IPS-NIHi7 (cell line): ENCODE measurements at regions not wholly inside any gene's neighbourhood (a gene's known extent, or its start where the extent isn't known, plus 50 kb on each side); places are given as distances from the start of the nearest gene placed in this dataset.
"Not testable (repeated sequence)": the region's sequence is repeated elsewhere in the genome, so short reads cannot be mapped to it uniquely, and the experiment has no call there.

Experiments
- DNase-seq: peaks from one replicate; pipeline ENCODE4 v3.0.0; 2012; ENCODE audit warnings: mixed read lengths; ENCODE audit errors: extremely low spot score

DNA sequence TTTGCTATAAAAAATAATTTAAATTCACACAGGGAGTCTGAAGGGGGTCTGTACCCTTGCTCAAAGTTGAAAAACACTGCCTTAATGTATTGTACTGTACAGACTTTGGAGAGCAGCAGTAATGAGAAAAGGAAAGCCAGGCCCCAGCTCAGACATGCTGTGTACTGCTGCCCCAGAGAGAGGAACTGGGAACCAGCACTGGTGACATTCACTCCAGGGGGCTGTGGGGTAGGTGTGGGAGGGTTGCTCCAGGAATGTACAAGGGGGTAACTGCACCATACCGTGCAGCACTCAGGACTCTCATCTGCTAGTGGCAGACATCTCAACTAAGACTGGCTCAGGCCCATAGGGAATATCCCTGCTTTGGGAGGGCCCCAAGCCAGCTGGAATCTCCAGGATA is 146.0 kb upstream of the RMP24 start:
- DNase-seq = no peak

DNA sequence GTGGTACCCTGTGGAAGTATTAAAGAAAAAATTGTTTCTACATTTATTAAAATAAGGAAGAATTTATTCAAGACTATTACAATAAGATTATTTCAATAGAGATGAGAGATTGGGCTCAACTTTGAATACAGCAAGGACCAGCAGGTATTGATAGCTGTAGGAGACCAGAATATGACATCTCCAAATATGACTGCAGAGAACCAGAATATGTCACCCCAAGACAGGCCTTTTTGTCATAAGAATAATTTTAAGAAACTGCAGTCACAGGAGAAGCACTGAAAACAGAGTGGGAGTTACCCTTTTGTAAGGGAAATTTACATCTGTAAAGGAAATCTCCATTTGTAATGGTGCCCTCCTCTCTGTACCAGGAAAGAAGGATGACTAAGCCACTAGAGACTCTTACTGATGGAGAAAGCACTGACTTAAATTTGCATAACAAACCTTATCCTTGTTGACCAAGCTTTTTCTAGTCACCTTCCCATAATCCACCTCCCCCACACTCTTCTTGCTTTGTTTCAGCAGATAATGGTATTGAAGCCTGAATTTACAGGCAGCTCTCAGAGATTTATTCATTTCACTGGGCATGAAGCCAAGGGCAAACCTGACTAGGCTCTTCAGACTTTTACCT is 145.1 kb upstream of the RMP24 start:
- peak; percentile 79 for DNase-seq

DNA sequence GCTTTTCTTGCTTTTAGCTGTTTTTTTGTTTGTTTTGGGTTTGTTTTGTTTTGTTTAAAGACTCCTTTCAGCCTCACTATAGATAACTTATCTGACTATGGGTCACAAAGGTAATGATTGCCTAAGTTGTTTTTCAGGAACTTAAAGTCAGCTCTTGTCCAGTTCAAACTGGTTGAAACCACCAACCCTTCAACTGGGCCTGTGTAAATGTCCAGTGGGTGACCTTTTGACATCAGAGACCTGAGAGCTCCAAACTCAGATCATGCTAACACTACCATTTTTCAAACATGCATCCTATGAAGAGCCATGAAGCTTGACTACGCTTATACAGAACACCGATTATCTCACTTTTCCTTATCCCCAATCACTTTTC is 144.6 kb upstream of the RMP24 start:
- DNase-seq = no peak

DNA sequence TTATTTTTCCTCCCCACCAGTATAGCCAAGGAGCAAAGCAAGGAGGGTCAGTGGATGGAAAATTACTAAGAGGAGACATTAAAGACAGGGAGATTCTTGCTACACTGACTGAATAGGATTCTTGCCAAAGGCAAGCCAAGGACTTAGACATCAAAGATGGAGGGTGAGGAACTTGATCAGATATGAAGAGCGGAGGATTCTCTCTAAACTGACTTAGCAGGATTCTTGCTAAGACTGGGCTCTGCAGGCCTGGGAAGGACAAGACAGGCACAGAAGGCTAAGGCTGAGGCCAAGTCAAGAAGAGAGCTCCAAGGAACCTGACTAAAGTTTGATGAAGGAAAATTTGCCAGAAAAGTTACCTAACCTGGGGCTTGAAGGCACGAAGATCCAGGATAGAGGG is 143.9 kb upstream of the RMP24 start:
- no peak for DNase-seq

DNA sequence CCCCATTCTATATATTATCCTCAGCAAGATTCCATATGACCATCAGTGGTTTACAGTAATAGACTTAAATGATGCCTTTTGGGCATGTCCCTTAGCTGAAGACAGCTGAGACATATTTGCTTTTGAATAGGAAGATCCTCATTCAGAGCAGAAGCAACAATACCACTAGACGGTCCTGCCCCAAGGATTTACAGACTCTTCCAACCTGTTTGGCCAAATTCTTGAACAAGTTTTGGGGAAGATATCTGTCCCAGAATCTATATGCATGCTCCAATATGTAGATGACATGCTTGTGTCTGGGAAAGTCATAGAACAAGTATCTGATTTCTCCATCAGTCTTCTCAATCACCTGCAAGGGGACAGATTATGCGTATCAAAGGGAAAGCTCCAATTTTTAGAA is 137.1 kb upstream of the RMP24 start:
- no peak for DNase-seq

DNA sequence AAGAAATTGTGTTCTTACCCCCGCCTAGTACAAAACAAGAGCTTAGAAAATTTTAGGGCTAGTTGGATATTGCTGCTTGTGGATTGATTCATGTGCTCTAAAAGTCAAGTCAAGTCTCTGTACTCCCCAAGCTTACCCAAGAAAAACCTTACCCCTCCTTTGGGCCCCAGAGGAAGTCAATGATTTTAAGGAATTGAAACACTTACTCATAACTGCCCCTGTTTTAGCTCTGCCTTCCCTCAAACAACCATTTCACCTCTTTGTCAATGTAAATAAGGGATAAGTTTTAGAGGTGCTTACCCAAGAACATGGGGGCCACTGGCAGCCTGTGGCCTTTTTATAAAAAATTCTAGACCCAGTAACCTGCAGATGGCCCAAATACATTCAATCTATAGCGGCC is 136.6 kb upstream of the RMP24 start:
- no peak for DNase-seq

DNA sequence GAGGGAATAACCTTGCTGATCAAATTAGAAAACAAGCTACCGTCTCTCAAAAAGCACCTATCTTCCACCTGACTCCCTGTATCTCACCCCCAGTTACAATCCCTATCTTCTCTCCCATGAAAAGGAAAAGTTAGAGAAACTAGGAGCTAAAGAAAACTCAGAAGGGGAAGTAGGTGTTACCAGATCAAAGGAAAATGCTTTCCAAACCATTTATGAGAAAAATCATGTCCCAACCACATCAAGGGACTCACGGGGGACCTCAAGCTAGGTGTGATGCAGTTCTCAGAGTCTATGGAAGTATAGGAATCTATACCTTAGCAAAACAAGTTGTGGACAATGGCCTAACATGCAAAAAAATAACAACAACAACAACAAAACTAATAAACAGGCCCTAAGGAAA is 135.5 kb upstream of the RMP24 start:
- DNase-seq = no peak

DNA sequence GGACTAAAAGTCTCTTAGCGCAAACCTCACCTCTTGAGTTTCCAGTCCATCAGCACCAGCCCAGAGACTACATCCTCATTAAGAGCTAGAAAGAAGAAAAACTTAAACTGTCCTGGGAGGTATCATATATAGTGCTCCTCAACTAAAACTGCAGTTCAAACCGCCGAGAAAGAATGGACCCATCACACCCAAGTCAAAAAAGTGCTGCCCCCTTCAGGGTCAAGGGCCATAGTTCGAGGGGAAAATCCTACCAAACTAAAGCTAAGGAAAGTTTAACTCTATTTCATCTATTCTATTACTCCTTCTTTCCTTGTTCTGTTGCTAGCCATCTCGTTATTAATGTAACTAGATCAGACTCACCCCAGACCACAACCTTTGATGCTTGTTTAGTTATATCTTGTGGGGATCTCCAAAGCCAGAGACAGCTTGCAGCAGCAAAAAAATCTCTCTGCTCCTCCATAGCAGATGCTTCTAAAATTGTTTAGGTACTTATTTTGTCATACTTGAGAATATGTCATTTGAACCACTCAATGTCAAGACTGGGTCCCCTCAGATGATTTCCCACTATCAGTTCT is 134.5 kb upstream of the RMP24 start:
- no peak for DNase-seq

DNA sequence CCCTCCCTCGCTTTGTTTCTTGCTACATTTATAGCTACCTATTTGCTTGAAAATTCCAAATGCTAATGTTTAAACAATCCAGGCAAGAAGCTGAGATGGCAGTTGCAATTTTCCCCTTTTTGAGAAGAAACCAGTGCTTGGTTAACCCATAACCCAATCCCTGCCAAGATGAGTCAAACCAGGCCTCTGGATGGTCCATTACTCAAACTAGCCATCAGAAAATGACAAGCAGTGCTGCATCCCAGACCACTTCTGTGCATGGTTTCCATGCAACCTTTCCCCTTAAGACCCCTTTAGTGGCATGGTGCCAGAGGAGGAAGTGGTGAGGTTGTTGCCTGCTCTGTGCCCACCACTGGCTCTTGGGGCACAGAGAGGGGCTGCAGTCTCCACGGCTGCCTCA is 131.2 kb upstream of the RMP24 start:
- no peak for DNase-seq

DNA sequence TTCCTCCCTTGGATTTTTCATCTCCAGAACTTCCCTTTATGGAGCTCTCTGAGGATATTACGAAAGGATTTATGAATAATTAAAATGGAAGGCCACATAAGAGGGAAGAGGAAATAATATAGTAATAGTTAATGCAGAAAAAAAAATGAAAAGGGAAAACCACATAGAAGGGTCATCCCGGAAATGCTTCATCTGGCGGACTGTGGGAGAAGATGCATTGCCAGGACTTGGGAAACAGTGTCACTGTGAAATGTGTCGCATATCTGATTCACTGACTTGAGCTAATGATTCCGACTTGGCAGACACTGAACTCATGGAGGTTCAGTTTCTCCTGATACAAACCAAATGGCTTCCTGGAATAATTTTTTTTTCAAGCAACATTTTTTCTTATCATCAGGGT is 129.9 kb upstream of the RMP24 start:
- DNase-seq = no peak

DNA sequence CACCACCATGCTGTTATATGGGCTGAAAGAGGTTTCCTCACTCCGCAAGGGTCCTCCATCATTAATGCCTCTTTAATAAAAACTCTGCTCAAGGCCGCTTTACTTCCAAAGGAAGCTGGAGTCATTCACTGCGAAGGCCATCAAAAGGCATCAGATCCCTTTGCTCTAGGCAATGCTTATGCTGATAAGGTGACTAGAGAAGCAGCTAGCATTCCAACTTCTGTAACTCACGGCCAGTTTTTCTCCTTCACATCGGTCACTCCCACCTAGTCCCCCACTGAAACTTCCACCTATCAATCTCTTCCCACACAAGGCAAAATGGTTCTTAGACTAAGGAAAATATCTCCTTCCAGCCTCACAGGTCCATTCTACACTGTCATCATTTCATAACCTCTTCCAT is 124.2 kb upstream of the RMP24 start:
- not testable (repeated sequence) for DNase-seq

DNA sequence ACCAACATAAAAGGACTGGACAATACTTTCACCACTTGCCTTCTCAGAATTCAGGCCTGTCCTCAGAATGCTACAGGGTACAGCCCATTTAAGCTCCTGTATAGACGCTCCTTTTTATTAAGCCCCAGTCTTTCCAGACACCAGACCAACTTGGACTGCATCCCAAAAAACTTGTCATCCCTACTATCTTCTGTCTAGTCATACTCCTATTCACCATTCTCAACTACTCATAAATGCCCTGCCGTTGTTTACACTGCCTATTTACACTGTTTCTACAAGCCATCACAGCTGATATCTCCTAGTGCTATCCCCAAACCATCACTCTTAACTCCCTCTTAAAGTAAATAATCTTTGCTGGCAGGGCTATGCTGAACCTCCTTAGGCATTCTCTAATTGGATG is 123.2 kb upstream of the RMP24 start:
- DNase-seq = not testable (repeated sequence)

DNA sequence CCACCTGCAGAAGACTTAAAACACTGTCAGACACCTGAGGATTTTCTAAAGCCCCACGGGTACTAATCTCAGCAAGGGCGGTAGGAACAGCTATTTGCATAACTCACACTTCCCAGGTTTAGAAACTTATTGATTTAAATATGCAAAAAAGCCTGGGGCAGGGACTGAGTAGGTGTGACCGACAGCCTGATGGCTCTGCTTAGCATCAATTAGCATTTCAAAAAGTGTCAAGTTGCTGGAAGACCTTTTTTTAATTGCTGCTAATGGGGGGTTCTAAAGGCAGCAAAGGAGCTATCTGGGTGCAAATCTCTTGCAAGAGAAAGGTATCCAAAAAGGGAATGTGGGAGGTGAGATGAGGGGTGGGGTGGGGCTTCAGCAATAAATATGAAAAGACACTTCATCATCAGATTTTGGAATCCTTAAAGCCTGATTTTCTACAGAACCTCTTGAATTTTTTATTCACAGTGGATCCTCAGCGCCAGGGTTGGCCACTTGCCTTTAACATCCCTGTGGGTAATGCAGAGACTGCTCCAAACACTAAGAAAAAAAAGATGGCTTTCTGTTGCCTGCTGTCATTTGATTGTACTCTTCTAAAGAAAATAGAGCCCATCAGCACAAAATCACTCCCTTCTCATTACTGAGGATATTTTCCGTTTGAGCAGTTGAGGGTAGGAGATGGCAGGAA is 121.1 kb upstream of the RMP24 start:
- DNase-seq = peak; percentile 59

DNA sequence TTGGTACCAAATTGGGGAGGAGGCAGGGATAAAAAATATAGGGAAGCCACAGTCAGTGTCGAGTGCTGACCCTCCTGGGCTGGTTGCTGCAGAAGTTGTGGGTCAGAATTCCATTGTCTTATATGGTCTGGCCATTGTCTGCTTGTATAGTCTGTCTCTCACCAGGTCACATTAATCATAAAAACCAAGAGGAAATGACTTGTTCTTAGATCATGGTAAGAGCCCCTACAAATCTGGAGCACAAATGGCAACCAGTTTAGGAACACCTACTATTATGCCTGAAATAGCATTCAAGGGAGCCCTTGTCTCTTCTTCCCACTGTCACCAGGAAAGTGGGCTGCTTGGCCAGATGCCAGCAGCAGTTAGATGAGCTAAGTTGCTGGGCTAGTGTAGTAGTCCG is 119.7 kb upstream of the RMP24 start:
- DNase-seq = no peak

DNA sequence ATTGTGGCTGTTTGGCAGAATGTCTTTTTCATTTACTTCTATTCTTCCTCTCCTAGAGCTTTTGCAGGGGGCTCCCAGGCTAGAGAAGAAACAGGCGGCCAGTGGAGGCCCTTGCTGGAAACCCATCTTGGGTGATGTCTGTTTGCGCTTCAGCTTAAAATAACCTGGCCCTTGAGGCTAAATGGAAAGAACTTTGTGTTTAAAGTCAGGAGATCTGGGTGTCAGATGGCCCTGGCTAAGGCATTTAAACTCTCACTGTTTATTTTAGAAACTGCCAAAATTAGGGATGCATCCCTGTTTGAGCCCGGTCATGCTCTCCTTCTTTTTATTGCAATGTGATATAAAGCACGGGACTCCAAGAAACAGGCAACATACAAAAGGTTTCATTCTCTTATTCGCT is 118.4 kb upstream of the RMP24 start:
- no peak for DNase-seq

DNA sequence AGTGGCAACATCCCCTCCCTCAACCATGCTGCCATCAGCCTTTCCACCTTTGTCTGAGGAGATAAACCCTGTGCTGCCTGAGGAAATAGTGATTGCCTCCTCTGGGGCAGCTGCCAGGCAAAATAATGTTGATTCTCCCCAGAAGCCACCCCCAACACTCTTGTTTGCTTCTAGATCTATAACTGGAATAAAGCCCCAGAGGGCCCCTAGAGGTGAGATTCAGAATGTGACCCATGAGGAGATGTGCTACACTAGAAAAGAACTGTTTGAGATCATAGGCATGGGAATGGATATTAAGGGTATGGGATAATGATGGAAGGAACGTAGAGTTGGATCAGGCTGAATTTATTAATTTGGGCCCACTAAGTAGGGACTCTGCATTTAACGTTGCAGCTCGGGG is 116.3 kb upstream of the RMP24 start:
- no peak for DNase-seq

DNA sequence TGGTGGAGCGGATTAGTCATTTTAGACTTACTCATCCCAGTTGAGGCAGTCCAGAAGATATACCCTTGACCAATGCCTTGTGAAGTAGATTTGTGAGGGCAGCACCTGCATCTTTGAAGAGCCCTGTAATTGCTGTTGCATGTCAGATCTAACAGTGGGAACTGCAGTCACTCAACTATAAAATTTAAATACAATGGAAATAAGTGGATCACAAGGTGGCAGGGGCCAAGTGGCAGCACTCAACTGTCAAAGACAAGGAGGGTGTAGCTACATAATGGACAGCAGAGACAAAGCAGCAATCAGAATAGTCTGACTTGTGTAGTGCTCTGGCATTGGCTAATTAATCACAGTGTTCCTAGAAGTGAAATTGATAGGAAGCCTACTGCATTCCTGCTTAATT is 115.8 kb upstream of the RMP24 start:
- DNase-seq = not testable (repeated sequence)

DNA sequence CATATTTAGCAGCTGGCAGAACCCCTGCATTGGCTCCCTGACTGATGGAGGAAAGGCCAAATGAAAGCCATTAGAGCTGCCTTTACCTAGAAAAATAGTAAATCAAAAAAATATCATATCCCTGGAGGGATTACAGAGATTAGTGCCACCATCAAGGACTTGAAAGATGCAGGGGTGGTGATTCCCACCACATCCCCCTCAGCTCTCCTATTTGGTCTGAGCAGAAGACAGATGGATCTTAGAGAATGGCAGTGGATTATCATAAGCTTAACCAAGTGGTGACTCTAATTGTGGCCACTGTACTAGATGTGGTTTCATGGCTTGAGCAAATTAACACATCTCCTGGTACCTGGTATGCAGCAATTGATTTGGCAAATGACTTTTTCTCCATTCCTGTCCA is 114.9 kb upstream of the RMP24 start:
- not testable (repeated sequence) for DNase-seq

DNA sequence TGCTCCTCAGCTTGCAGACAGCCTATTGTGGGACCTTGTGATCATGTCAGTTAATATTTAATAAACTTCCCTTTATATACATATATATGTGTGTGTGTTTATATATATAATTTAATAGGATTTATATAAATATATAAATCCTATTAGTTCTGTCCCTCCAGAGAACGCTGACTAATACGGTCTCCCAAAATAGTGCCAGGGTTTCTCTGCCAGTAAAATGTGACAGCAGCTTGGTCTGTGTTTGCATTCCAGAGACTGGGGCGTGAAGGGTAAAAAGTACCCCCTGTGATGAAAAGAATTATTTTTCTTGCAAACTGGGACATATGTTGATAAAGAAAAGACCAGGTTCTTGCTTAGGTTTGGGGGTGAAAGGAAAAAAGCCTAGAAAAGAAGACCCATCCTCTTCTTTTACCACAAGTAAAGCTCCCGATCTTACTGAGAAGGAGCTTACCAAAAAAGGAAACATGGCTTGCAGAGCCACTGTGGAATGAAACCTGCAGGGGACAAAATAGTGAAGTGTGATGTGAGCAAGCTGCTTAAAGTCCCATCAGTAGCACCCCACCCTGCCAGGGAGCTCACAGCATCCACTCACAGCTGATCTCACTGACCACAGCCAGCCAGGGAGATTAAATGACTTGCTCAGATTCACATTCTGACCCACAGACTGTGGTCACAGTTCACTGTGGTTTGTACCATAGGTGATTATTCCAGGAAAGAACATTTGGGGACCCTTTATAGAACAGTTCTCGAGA is 110.9 kb upstream of the RMP24 start:
- no peak for DNase-seq

DNA sequence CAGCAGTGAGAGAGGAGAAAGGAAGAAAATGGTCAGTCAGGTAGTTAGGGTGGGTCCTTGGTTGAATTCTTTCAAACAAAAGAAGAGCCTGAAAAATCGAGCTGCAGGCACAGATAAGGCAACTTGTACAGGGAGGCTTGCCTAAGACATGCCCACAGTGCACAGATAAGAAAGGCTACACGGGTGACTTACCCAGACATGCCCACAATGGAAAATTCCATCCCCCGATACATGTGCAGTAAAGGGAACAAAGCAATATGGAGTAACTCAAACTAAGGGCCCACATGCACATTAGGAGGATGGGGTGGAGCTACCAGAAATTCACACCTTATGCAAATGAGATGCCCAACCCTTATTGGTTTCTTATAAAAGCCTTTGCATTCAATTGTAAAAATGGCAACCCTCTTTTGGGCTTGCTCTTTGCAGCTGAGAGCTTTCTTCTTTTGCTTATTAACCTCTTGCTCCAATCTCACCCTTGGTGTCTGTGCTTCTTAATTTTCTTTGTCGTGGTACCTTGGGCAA is 110.3 kb upstream of the RMP24 start:
- no peak for DNase-seq

DNA sequence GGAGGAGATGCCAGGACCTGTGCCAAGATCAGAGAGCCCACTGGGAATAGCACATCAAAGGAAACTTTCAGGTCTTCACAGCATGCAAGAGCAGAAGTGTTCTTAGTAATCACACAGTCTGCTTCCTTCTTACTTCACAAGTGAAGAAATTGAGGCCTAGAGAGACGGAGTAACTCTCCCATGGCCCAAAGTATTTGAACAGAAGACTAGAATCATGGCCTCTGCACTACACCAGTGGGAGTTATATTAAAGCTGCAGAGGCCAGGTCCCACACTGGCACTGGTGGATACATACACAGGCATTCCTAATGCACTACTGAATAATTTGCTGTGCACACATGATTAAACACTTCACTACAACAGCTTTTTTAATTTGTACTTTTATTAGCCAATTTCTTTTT is 107.6 kb upstream of the RMP24 start:
- DNase-seq = peak; percentile 0

DNA sequence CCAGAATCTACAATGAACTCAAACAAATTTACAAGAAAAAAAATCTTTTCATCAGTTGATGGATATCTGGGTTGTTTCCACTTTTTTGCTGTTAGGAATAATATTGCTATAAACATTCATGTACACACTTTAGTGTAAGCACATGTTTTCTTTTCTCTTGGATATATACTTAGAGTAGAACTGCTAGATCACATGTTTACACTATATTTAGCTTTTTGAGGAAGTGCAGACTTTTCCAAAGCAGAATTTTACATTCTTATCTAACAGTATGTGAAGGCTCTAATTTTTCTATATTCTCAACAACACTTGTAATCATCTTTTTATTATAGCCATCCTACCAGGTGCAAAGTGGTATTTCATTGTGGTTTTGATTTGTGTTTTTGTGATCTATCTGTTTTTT is 103.6 kb upstream of the RMP24 start:
- no peak for DNase-seq

DNA sequence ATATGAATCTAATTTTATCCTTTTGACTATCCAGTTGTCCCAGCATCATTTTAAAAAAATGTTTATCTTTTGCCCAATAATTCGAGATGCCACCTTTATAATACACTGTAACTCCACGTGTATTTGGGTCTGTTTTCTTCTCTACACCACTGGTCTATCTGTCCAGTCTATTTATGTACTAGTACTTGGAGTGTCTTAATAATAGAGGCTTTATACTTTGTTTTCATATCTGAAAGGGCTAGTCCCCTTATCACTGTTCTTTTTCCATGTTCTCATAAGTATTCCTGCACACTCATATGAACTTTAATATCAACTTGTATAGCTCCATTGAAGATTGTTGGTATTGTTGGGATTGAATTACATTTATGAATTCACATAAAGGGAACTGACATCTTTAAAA is 101.1 kb upstream of the RMP24 start:
- DNase-seq = no peak
